T-cell (primary cell): ENCODE measurements at regions not wholly inside any gene's neighbourhood (a gene's known extent, or its start where the extent isn't known, plus 50 kb on each side); places are given as distances from the start of the nearest gene placed in this dataset.

Experiments used
- ATAC-seq, 4 experiments: fragments of 200-7000 bp in 3 of 4; fragments of 150-1000 bp in 1 of 4; cut with Tn5 transposase; replicated peaks in 1 of 4; 1 replicate in 3 of 4; 2 replicates in 1 of 4; pipeline ENCODE4 v1.10.0; 2021; ENCODE audit warnings: moderate library complexity in 3 of 4, mild to moderate bottlenecking in 2 of 4, moderate number of reproducible peaks in 1 of 4
- CTCF ChIA-PET, 2 donors: fragments of 300-600 bp; sonication (Branson Sonifier 250); formaldehyde crosslinking; loops; one replicate each; lab custom pipeline; 2022; ENCODE audit warnings: antibody characterized with exemption in 2 of 2; lab: Charles Lee
- POLR2A ChIA-PET, 2 donors: fragments of 300-600 bp; sonication (Branson Sonifier 250); formaldehyde crosslinking; loops; one replicate each; lab custom pipeline; 2022; ENCODE audit warnings: antibody characterized with exemption in 2 of 2; lab: Charles Lee
- DNase-seq, 35 experiments: peaks; one replicate each; pipeline versions ENCODE4 v3.0.0 to v3.0.0-alpha.2; 2013 to 2023
- H3K27ac ChIP-seq: one replicate; pipeline ENCODE4 v1.5.1; 2013; ENCODE audit warnings: low read length
- H3K27me3 ChIP-seq, 2 experiments: replicated peaks in 1 of 2; 1 replicate in 1 of 2; 2 replicates in 1 of 2; pipeline versions ENCODE4 v1.6.1 to v1.7.0; 2013; ENCODE audit warnings: low read length in 1 of 2, mixed read lengths in 1 of 2; ENCODE audit not compliant: control insufficient read depth in 2 of 2, insufficient read depth in 2 of 2; ENCODE audit errors: extremely low read depth in 1 of 2
- H3K36me3 ChIP-seq, 2 donors: 1 replicate in 1 of 2; 2 replicates in 1 of 2; pipeline versions ENCODE4 v1.6.1 to v1.7.0; 2013; ENCODE audit warnings: low read length in 1 of 2; ENCODE audit not compliant: control insufficient read depth in 2 of 2, insufficient read depth in 1 of 2; ENCODE audit errors: extremely low read depth in 1 of 2
- H3K4me1 ChIP-seq, 2 experiments: 1 replicate in 1 of 2; 2 replicates in 1 of 2; pipeline versions ENCODE4 v1.6.1 to v1.7.0; 2013; ENCODE audit warnings: low read length in 2 of 2, mixed read lengths in 1 of 2; ENCODE audit not compliant: insufficient read depth in 2 of 2, control insufficient read depth in 1 of 2; ENCODE audit errors: extremely low read depth in 1 of 2
- H3K4me3 ChIP-seq, 2 donors: 1 replicate in 1 of 2; 2 replicates in 1 of 2; pipeline versions ENCODE4 v1.5.1 to v1.7.0; 2013; ENCODE audit warnings: mild to moderate bottlenecking in 2 of 2, low read length in 1 of 2, moderate library complexity in 1 of 2; ENCODE audit not compliant: control insufficient read depth in 1 of 2; ENCODE audit errors: extremely low read depth in 1 of 2
- H3K9me3 ChIP-seq: 2 replicates; pipeline ENCODE4 v1.7.0; 2013
- H3K27ac Mint-ChIP-seq, 2 donors: one replicate each; pipeline ENCODE4 v1.8.0; 2020 to 2021; ENCODE audit warnings: mild to moderate bottlenecking in 2 of 2, mixed read lengths in 2 of 2
- H3K27me3 Mint-ChIP-seq, 2 donors: one replicate each; pipeline ENCODE4 v1.8.0; 2021 to 2022; ENCODE audit warnings: mixed read lengths in 2 of 2
- H3K36me3 Mint-ChIP-seq: one replicate; pipeline ENCODE4 v1.8.0; 2021; ENCODE audit warnings: mixed read lengths
- H3K4me1 Mint-ChIP-seq, 3 donors: one replicate each; pipeline ENCODE4 v1.8.0; 2020 to 2022; ENCODE audit warnings: mixed read lengths in 3 of 3, mild to moderate bottlenecking in 1 of 3
- H3K4me3 Mint-ChIP-seq, 3 donors: one replicate each; pipeline ENCODE4 v1.8.0; 2020 to 2022; ENCODE audit warnings: mild to moderate bottlenecking in 3 of 3, mixed read lengths in 3 of 3, moderate library complexity in 3 of 3
- H3K9me3 Mint-ChIP-seq, 3 donors: one replicate each; pipeline ENCODE4 v1.8.0; 2020 to 2022; ENCODE audit warnings: mixed read lengths in 3 of 3
- WGBS: methylation state at CpG from one replicate; pipeline ENCODE4 v1.1.5; 2013; ENCODE audit warnings: missing lambda C conversion rate; ENCODE audit not compliant: insufficient coverage; 5-methylcytosine and 5-hydroxymethylcytosine counted together

- POLR2A ChIA-PET = no interaction called here
- Histone ChIP-seq H3K9me3 (no peaks in the 10 kb centered on the region), H3K36me3 (no peaks in the 10 kb centered on the region), H3K27ac (no peak overlapping the region), H3K4me1 (no peaks in the 10 kb centered on the region), H3K4me3 (no peak overlapping the region), H3K27me3 (no peaks in the 10 kb centered on the region)
- no peak for DNase-seq
- no peak overlapping the region for H3K27ac Mint-ChIP-seq
- H3K27me3 Mint-ChIP-seq = no peaks in the 10 kb centered on the region
- ATAC-seq = no peak
- H3K4me1 Mint-ChIP-seq = no peaks in the 10 kb centered on the region
- H3K9me3 Mint-ChIP-seq = peaks cover 0 to 24% (median 4%) of the 10 kb centered on the region in 3 donors
- H3K36me3 Mint-ChIP-seq = no peaks in the 10 kb centered on the region
- 69% methylated on average over 6 of the region's 6 CpGs for WGBS
- no peak overlapping the region for H3K4me3 Mint-ChIP-seq
- CTCF ChIA-PET = no interaction called here
These were observed 483.6 kb downstream of the GABRG1 start for GRCh38 chr4:45640281-45640680.

- Histone ChIP-seq H3K4me1 (no peaks in the 10 kb centered on the region), H3K27ac (no peak overlapping the region), H3K36me3 (no peaks in the 10 kb centered on the region), H3K9me3 (no peaks in the 10 kb centered on the region), H3K27me3 (no peaks in the 10 kb centered on the region), H3K4me3 (no peak overlapping the region)
- no peaks in the 10 kb centered on the region for H3K4me1 Mint-ChIP-seq
- H3K9me3 Mint-ChIP-seq = peaks cover 0 to 24% (median 4%) of the 10 kb centered on the region in 3 donors
- DNase-seq (no peak), ATAC-seq (no peak)
- POLR2A ChIA-PET = no interaction called here
- H3K27ac Mint-ChIP-seq = no peak overlapping the region
- WGBS = 67% methylated on average over 1 of the region's 3 CpGs
- H3K36me3 Mint-ChIP-seq = no peaks in the 10 kb centered on the region
- CTCF ChIA-PET = no interaction called here
- no peak overlapping the region for H3K4me3 Mint-ChIP-seq
- H3K27me3 Mint-ChIP-seq = no peaks in the 10 kb centered on the region
These were observed 485.2 kb downstream of the GABRG1 start for GRCh38 chr4:45638641-45639040.

- no peaks in the 10 kb centered on the region for H3K36me3 Mint-ChIP-seq
- no peak for ATAC-seq
- CTCF ChIA-PET = no interaction called here
These were observed 487.7 kb downstream of the GABRG1 start for GRCh38 chr4:45636175-45636574.

GRCh38 chr4:45629717-45630116 is 494.1 kb downstream of the GABRG1 start:
- Mint-ChIP-seq H3K4me1 (no peaks in the 10 kb centered on the region), H3K27me3 (no peaks in the 10 kb centered on the region), H3K36me3 (no peaks in the 10 kb centered on the region), H3K27ac (no peak overlapping the region), H3K9me3 (peaks cover 6 to 29% (median 11%) of the 10 kb centered on the region in 3 donors), H3K4me3 (no peak overlapping the region)
- Histone ChIP-seq H3K36me3 (no peaks in the 10 kb centered on the region), H3K4me3 (no peak overlapping the region), H3K27me3 (no peaks in the 10 kb centered on the region), H3K4me1 (no peaks in the 10 kb centered on the region), H3K9me3 (no peaks in the 10 kb centered on the region), H3K27ac (no peak overlapping the region)
- ChIA-PET CTCF (no interaction called here), POLR2A (no interaction called here)
- no peak for ATAC-seq
- DNase-seq = no peak
- WGBS = 71% methylated on average over 2 of the region's 2 CpGs

More at GRCh38 chr4:45636175-45636574, 487.7 kb downstream of the GABRG1 start:
- H3K27me3 Mint-ChIP-seq = no peaks in the 10 kb centered on the region
- no peak overlapping the region for H3K4me3 Mint-ChIP-seq
- DNase-seq = no peak
- no peak overlapping the region for H3K27ac Mint-ChIP-seq
- Histone ChIP-seq H3K4me1 (no peaks in the 10 kb centered on the region), H3K4me3 (no peak overlapping the region), H3K9me3 (no peaks in the 10 kb centered on the region), H3K27ac (no peak overlapping the region), H3K36me3 (no peaks in the 10 kb centered on the region), H3K27me3 (no peaks in the 10 kb centered on the region)
- no peaks in the 10 kb centered on the region for H3K4me1 Mint-ChIP-seq
- POLR2A ChIA-PET = no interaction called here
- peaks cover 2 to 29% (median 3%) of the 10 kb centered on the region in 3 donors for H3K9me3 Mint-ChIP-seq
- no CpG with 5 or more reads among the region's 1 CpG for WGBS

- peaks cover 0 to 3% (median 2%) of the 10 kb centered on the region in 3 donors for H3K9me3 Mint-ChIP-seq
- H3K27me3 Mint-ChIP-seq = no peaks in the 10 kb centered on the region
- no peaks in the 10 kb centered on the region for H3K4me1 Mint-ChIP-seq
- WGBS = no CpG with 5 or more reads among the region's 2 CpGs
- no peak overlapping the region for H3K4me3 Mint-ChIP-seq
- ChIA-PET POLR2A (no interaction called here), CTCF (no interaction called here)
- no peaks in the 10 kb centered on the region for H3K27me3 ChIP-seq
- ATAC-seq = no peak
- no peak for DNase-seq
- no peaks in the 10 kb centered on the region for H3K36me3 Mint-ChIP-seq
- no peak overlapping the region for H3K4me3 ChIP-seq
- no peaks in the 10 kb centered on the region for H3K9me3 ChIP-seq
- no peaks in the 10 kb centered on the region for H3K4me1 ChIP-seq
- no peaks in the 10 kb centered on the region for H3K36me3 ChIP-seq
- no peak overlapping the region for H3K27ac ChIP-seq
- no peak overlapping the region for H3K27ac Mint-ChIP-seq
These were observed 501.9 kb downstream of the GABRG1 start for GRCh38 chr4:45621971-45622370.

GRCh38 chr4:45620808-45621207 is 503.0 kb downstream of the GABRG1 start:
- 88% methylated on average over 1 of the region's 1 CpG for WGBS
- ChIA-PET CTCF (interaction anchor here in 1 of 2 donors (0.6 kb wide), 1 partner anchor 14 kb away, joined by 3 read pairs; no protein-coding TSS in a partner anchor), POLR2A (no interaction called here)
- Mint-ChIP-seq H3K27me3 (no peaks in the 10 kb centered on the region), H3K27ac (no peak overlapping the region), H3K36me3 (no peaks in the 10 kb centered on the region), H3K4me1 (no peaks in the 10 kb centered on the region), H3K9me3 (peaks cover 0 to 2% (median 2%) of the 10 kb centered on the region in 3 donors), H3K4me3 (no peak overlapping the region)
- ATAC-seq = no peak
- Histone ChIP-seq H3K36me3 (no peaks in the 10 kb centered on the region), H3K27me3 (no peaks in the 10 kb centered on the region), H3K9me3 (no peaks in the 10 kb centered on the region), H3K4me3 (no peak overlapping the region), H3K4me1 (no peaks in the 10 kb centered on the region), H3K27ac (no peak overlapping the region)
- no peak for DNase-seq
